A673 (cell line): ENCODE measurements at regions not wholly inside any gene's neighbourhood (a gene's known extent, or its start where the extent isn't known, plus 50 kb on each side); places are given as distances from the start of the nearest gene placed in this dataset.

Experiments used
- BruUV-seq: library from RNA; stranded (reverse); fragments of 400-500 nt; replicated peaks from 2 replicates; lab custom pipeline; 2021; lab: Mats Ljungman, UMichigan
- CTCF ChIA-PET: fragments of 300-600 bp; sonication (Branson Sonifier 250); formaldehyde crosslinking; loops from one replicate; lab custom pipeline; 2022; ENCODE audit warnings: antibody characterized with exemption; lab: Charles Lee
- POLR2A ChIA-PET: fragments of 300-600 bp; sonication (Branson Sonifier 250); formaldehyde crosslinking; loops from one replicate; lab custom pipeline; 2022; ENCODE audit warnings: antibody characterized with exemption; ENCODE audit not compliant: low non-redundant PET; lab: Charles Lee
- DNase-seq: peaks from one replicate; pipeline ENCODE4 v3.0.0-alpha.2; 2015; ENCODE audit warnings: low spot score
- H3K27ac ChIP-seq: fragments of 200-600 bp; sonication (generic); 2 replicates; pipeline ENCODE4 v1.5.1; 2016; ENCODE audit warnings: mixed run types, low read depth, mild to moderate bottlenecking, mixed read lengths, antibody characterized with exemption, low read length; ENCODE audit not compliant: poor library complexity, severe bottlenecking
- H3K27me3 ChIP-seq: fragments of 200-600 bp; sonication (generic); replicated peaks from 2 replicates; pipeline ENCODE4 v1.6.1; 2017; ENCODE audit warnings: mixed run types, low read depth, mild to moderate bottlenecking, mixed read lengths, antibody characterized with exemption, low read length; ENCODE audit not compliant: insufficient read depth, poor library complexity
- H3K36me3 ChIP-seq: fragments of 200-600 bp; sonication (generic); 2 replicates; pipeline ENCODE4 v1.6.1; 2016; ENCODE audit warnings: mixed run types, mild to moderate bottlenecking, mixed read lengths, antibody characterized with exemption, low read length; ENCODE audit not compliant: insufficient read depth, poor library complexity, severe bottlenecking
- H3K4me1 ChIP-seq: fragments of 200-600 bp; sonication (generic); 2 replicates; pipeline ENCODE4 v1.6.1; 2017; ENCODE audit warnings: mixed run types, mild to moderate bottlenecking, mixed read lengths, antibody characterized with exemption, low read length; ENCODE audit not compliant: insufficient read depth, poor library complexity, severe bottlenecking
- H3K4me3 ChIP-seq: fragments of 200-600 bp; sonication (generic); 2 replicates; pipeline ENCODE4 v1.5.1; 2016; ENCODE audit warnings: low read depth, mixed run types, mild to moderate bottlenecking, mixed read lengths, low read length; ENCODE audit not compliant: poor library complexity, severe bottlenecking
- H3K9me3 ChIP-seq: fragments of 200-600 bp; sonication (generic); 2 replicates; pipeline ENCODE4 v1.6.1; 2016; ENCODE audit warnings: mixed run types, low read depth, mild to moderate bottlenecking, mixed read lengths, antibody characterized with exemption, low read length; ENCODE audit not compliant: poor library complexity, severe bottlenecking
- EZH2 ChIP-seq: fragments of 200-600 bp; sonication (generic); IDR thresholded peaks from 2 replicates; pipeline ENCODE4 v1.6.1; 2017; ENCODE audit warnings: borderline replicate concordance, low read depth, mild to moderate bottlenecking, mixed read lengths, antibody characterized with exemption, low read length; ENCODE audit not compliant: poor library complexity, severe bottlenecking
- intact Hi-C: fragments of 100-400 bp; cut with micrococcal nuclease; formaldehyde crosslinking; loops from one replicate; pipeline ENCODE4 v1.10.0; 2022; ENCODE audit not compliant: unreplicated experiment
- TF ChIP-seq, protein P1 (sequence below): fragments of 300-800, 200-600 bp; sonication (generic); conservative IDR thresholded peaks from 2 replicates; pipeline ENCODE4 v1.5.1; 2017; ENCODE audit warnings: low read depth, mild to moderate bottlenecking, antibody characterized with exemption, low read length, moderate library complexity, mixed read lengths

- Histone ChIP-seq H3K27me3 (no peaks in the 10 kb centered on the region), H3K36me3 (no peaks in the 10 kb centered on the region), H3K4me1 (no peaks in the 10 kb centered on the region), H3K27ac (no peak overlapping the region), H3K4me3 (no peak overlapping the region), H3K9me3 (no peaks in the 10 kb centered on the region)
- TF ChIP-seq, protein P1, sequence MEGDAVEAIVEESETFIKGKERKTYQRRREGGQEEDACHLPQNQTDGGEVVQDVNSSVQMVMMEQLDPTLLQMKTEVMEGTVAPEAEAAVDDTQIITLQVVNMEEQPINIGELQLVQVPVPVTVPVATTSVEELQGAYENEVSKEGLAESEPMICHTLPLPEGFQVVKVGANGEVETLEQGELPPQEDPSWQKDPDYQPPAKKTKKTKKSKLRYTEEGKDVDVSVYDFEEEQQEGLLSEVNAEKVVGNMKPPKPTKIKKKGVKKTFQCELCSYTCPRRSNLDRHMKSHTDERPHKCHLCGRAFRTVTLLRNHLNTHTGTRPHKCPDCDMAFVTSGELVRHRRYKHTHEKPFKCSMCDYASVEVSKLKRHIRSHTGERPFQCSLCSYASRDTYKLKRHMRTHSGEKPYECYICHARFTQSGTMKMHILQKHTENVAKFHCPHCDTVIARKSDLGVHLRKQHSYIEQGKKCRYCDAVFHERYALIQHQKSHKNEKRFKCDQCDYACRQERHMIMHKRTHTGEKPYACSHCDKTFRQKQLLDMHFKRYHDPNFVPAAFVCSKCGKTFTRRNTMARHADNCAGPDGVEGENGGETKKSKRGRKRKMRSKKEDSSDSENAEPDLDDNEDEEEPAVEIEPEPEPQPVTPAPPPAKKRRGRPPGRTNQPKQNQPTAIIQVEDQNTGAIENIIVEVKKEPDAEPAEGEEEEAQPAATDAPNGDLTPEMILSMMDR: no peak
- no peak for TF ChIP-seq EZH2
- POLR2A ChIA-PET: no interaction called here
- intact Hi-C loops: no loop called here
- DNase-seq: no peak
- BruUV-seq: no TSS peak
- CTCF ChIA-PET: no interaction called here
Observed at GRCh38 chr18:32598144-32598543, 127.5 kb upstream of the GAREM1 start.

DNA sequence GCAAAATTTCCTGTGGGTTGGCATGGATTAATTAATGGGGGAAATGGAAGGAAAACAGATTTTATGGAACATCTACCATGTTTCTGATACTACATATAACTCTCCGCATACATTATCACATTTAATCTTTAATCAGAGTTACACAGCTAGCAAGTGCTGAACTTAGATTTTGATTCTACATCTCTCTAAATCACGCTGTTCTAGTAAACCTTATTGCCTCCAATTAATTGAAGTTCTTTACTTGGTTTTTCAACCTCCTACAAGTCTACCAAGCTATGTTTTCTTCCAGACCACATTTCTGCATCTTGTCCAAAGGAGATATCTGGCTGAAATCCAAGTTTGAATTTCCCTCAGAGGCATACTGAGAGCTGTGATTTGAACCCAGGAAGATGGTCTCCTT, 125.8 kb upstream of the GAREM1 start:
- Histone ChIP-seq H3K27me3 (no peaks in the 10 kb centered on the region), H3K9me3 (no peaks in the 10 kb centered on the region), H3K4me3 (no peak overlapping the region), H3K27ac (no peak overlapping the region), H3K4me1 (no peaks in the 10 kb centered on the region), H3K36me3 (no peaks in the 10 kb centered on the region)
- TF ChIP-seq, protein P1: no peak
- no peak for TF ChIP-seq EZH2
- POLR2A ChIA-PET: no interaction called here
- intact Hi-C loops: no loop called here
- CTCF ChIA-PET: no interaction called here
- no TSS peak for BruUV-seq
- DNase-seq: no peak

- H3K27me3 ChIP-seq: no peaks in the 10 kb centered on the region
- H3K4me1 ChIP-seq: no peaks in the 10 kb centered on the region
- no peak for DNase-seq
- CTCF ChIA-PET: no interaction called here
- no peak overlapping the region for H3K27ac ChIP-seq
- no peaks in the 10 kb centered on the region for H3K36me3 ChIP-seq
- POLR2A ChIA-PET: no interaction called here
- TF ChIP-seq, protein P1: no peak
- TF ChIP-seq EZH2: no peak
- H3K4me3 ChIP-seq: no peak overlapping the region
- no peaks in the 10 kb centered on the region for H3K9me3 ChIP-seq
- intact Hi-C loops: no loop called here
- no TSS peak for BruUV-seq
Observed at GRCh38 chr18:32595832-32596231, 125.2 kb upstream of the GAREM1 start.
